ENCODE measurements at regions not wholly inside any gene's neighbourhood (a gene's known extent, or its start where the extent isn't known, plus 50 kb on each side); places are given as distances from the start of the nearest gene placed in this dataset.
"Not testable (repeated sequence)": the region's sequence is repeated elsewhere in the genome, so short reads cannot be mapped to it uniquely, and the experiment has no call there.

- H3K4me3 ChIP-seq (ENCODE audit: low read depth, low read length), result no peak overlapping the region
Measured at GRCh38 chr5:163569284-163569683, 63.9 kb downstream of the MAT2B start.

- H3K4me3 ChIP-seq (ENCODE audit: low read depth, low read length), result no peak overlapping the region
Measured at GRCh38 chr5:163571744-163572143, 66.3 kb downstream of the MAT2B start.

GRCh38 chr5:163574472-163575440, 69.3 kb downstream of the MAT2B start:
- no peak overlapping the region for H3K4me3 ChIP-seq (ENCODE audit: low read depth, low read length)

GRCh38 chr5:163578652-163579051, 73.2 kb downstream of the MAT2B start:
- H3K4me3 ChIP-seq (ENCODE audit: low read depth, low read length), result no peak overlapping the region

- H3K4me3 ChIP-seq (ENCODE audit: low read depth, low read length), result no peak overlapping the region
Measured at GRCh38 chr5:163579729-163580128, 74.3 kb downstream of the MAT2B start.

GRCh38 chr5:163580516-163580915, 75.1 kb downstream of the MAT2B start:
- H3K4me3 ChIP-seq (ENCODE audit: low read depth, low read length), result no peak overlapping the region

GRCh38 chr5:163583491-163584153, 78.2 kb downstream of the MAT2B start:
- H3K4me3 ChIP-seq (ENCODE audit: low read depth, low read length), result not testable (repeated sequence)

- H3K4me3 ChIP-seq (ENCODE audit: low read depth, low read length), result no peak overlapping the region
Measured at GRCh38 chr5:163585206-163585605, 79.8 kb downstream of the MAT2B start.

GRCh38 chr5:163586531-163586956, 81.1 kb downstream of the MAT2B start:
- no peak overlapping the region for H3K4me3 ChIP-seq (ENCODE audit: low read depth, low read length)

GRCh38 chr5:163594951-163595350, 89.5 kb downstream of the MAT2B start:
- no peak overlapping the region for H3K4me3 ChIP-seq (ENCODE audit: low read depth, low read length)

GRCh38 chr5:163595932-163596607, 90.7 kb downstream of the MAT2B start:
- no peak overlapping the region for H3K4me3 ChIP-seq (ENCODE audit: low read depth, low read length)

- H3K4me3 ChIP-seq (ENCODE audit: low read depth, low read length), result no peak overlapping the region
Measured at GRCh38 chr5:163596608-163597315, 91.3 kb downstream of the MAT2B start.

GRCh38 chr5:163604013-163604412, 98.6 kb downstream of the MAT2B start:
- no peak overlapping the region for H3K4me3 ChIP-seq (ENCODE audit: low read depth, low read length)

GRCh38 chr5:163607256-163607655, 101.8 kb downstream of the MAT2B start:
- no peak overlapping the region for H3K4me3 ChIP-seq (ENCODE audit: low read depth, low read length)

- no peak overlapping the region for H3K4me3 ChIP-seq (ENCODE audit: low read depth, low read length)
Measured at GRCh38 chr5:163608621-163609020, 103.2 kb downstream of the MAT2B start.

- no peak overlapping the region for H3K4me3 ChIP-seq (ENCODE audit: low read depth, low read length)
Measured at GRCh38 chr5:163609910-163610309, 104.5 kb downstream of the MAT2B start.

GRCh38 chr5:163612358-163613149, 107.1 kb downstream of the MAT2B start:
- H3K4me3 ChIP-seq (ENCODE audit: low read depth, low read length), result no peak overlapping the region

- no peak overlapping the region for H3K4me3 ChIP-seq (ENCODE audit: low read depth, low read length)
Measured at GRCh38 chr5:163613150-163613442, 107.7 kb downstream of the MAT2B start.

- no peak overlapping the region for H3K4me3 ChIP-seq (ENCODE audit: low read depth, low read length)
Measured at GRCh38 chr5:163614787-163615186, 109.4 kb downstream of the MAT2B start.

GRCh38 chr5:163619273-163619934, 114.0 kb downstream of the MAT2B start:
- no peak overlapping the region for H3K4me3 ChIP-seq (ENCODE audit: low read depth, low read length)

Measured in iPS-11a (cell line).